Activated CD4-positive, alpha-beta T cell treated with anti-CD3 and anti-CD28 coated beads for 36 hours (primary cell): ENCODE measurements at regions not wholly inside any gene's neighbourhood (a gene's known extent, or its start where the extent isn't known, plus 50 kb on each side); places are given as distances from the start of the nearest gene placed in this dataset.

Source experiments
- ATAC-seq: fragments of 200-7000 bp; cut with Tn5 transposase; one replicate; pipeline ENCODE4 v1.10.0; 2021; ENCODE audit warnings: mild to moderate bottlenecking, moderate library complexity
- CTCF ChIA-PET: fragments of 350-600 bp; sonication (Branson Sonifier 250); formaldehyde crosslinking; loops from one replicate; lab custom pipeline; 2021; ENCODE audit warnings: antibody characterized with exemption; lab: Charles Lee
- POLR2A ChIA-PET: fragments of 350-600 bp; sonication (Branson Sonifier 250); formaldehyde crosslinking; loops from one replicate; lab custom pipeline; 2021; ENCODE audit warnings: antibody characterized with exemption, inconsistent platforms; lab: Charles Lee
- DNase-seq: peaks from one replicate; pipeline ENCODE4 v3.0.0-alpha.2; 2020
- H3K27ac Mint-ChIP-seq: one replicate; pipeline ENCODE4 v1.8.0; 2021; ENCODE audit warnings: mixed read lengths
- H3K27me3 Mint-ChIP-seq: one replicate; pipeline ENCODE4 v1.8.0; 2021; ENCODE audit warnings: mixed read lengths
- H3K36me3 Mint-ChIP-seq: one replicate; pipeline ENCODE4 v1.8.0; 2021; ENCODE audit warnings: low read depth, mixed read lengths
- H3K4me1 Mint-ChIP-seq: one replicate; pipeline ENCODE4 v1.8.0; 2021; ENCODE audit warnings: mixed read lengths
- H3K4me3 Mint-ChIP-seq: one replicate; pipeline ENCODE4 v1.8.0; 2021; ENCODE audit warnings: mild to moderate bottlenecking, moderate library complexity, mixed read lengths
- H3K9me3 Mint-ChIP-seq: one replicate; pipeline ENCODE4 v1.8.0; 2021; ENCODE audit warnings: low read depth, mixed read lengths
- intact Hi-C, 2 experiments: fragments of 100-400 bp; cut with DNase I in 1 of 2; cut with micrococcal nuclease in 1 of 2; formaldehyde crosslinking; loops; one replicate each; pipeline versions ENCODE4 v1.14.2 to v1.15.1; 2022 to 2024; cut with DNase I, micrococcal nuclease

DNA sequence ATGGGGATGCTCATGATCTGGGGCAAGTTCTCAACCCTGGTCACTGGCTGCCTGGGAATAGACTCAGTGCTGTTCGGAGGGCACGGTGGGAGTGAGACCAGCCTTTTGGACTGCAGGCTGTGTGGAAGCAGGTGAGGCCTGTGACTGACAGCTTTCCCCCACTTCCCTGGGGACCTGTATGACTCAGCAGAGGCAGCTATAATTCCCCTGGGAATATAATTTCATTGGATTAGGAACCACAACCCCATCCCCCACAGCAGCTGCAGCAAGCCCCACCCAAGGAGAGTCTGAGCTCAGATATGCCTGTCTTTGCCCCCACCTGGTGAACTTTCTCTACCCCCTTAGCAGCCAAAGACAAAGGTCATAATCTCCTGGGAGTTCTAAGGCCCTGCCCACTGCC is 408.6 kb downstream of the PPP3CA start:
- intact Hi-C loops = no loop called here
- ATAC-seq = no peak

DNA sequence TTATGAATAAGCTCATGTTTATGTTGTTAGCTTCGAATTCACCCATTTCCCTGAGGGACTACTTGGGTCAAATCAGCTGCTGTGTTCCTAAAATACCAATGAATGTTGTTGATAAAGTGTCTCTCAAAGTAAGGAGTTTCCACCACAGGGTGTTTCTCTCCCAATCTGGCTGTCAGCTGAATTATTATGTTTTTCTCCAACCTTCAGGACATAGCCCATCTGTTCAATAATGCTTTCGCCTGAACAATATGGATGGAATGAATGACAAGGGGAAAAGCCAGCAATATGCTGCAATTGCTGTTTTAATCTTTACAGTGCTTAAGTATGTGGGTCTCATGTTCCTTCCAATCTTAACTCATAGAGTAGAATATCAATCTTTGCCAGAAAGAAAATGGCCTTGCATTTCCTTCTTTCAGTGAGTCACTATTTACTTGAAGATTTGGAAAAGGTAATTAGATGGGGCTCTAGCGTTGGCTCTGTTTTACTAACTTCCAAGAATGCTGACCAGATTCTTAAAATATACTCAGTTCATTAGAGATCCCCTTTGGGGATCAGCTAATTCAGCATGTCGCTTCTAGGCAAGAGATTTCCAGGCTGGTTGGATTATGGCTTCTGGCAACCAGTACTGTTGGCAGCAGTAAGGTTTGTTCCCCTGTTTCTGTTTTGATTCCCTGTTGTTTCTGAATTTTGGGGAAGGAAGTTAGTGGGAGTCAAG is 410.5 kb downstream of the PPP3CA start:
- DNase-seq = no peak
- H3K4me3 Mint-ChIP-seq = no peak overlapping the region
- intact Hi-C loops = no loop called here
- H3K4me1 Mint-ChIP-seq = peaks cover 10% of the 10 kb centered on the region
- POLR2A ChIA-PET = interaction anchor here (0.6 kb wide), 1 partner anchor 809 kb away, joined by 3 read pairs; no protein-coding TSS in a partner anchor
- peaks cover 2% of the 10 kb centered on the region for H3K27me3 Mint-ChIP-seq
- no peaks in the 10 kb centered on the region for H3K36me3 Mint-ChIP-seq
- no peak for ATAC-seq
- CTCF ChIA-PET = no interaction called here
- H3K9me3 Mint-ChIP-seq = no peaks in the 10 kb centered on the region
- no peak overlapping the region for H3K27ac Mint-ChIP-seq

More for the DNA sequence above, 408.6 kb downstream of the PPP3CA start:
- H3K4me3 Mint-ChIP-seq = no peak overlapping the region
- H3K9me3 Mint-ChIP-seq = no peaks in the 10 kb centered on the region
- no peaks in the 10 kb centered on the region for H3K4me1 Mint-ChIP-seq
- ChIA-PET POLR2A (no interaction called here), CTCF (interaction anchor here (0.5 kb wide), 1 partner anchor 41 kb away, joined by 3 read pairs; no protein-coding TSS in a partner anchor)
- no peak for DNase-seq
- H3K36me3 Mint-ChIP-seq = no peaks in the 10 kb centered on the region
- no peak overlapping the region for H3K27ac Mint-ChIP-seq
- H3K27me3 Mint-ChIP-seq = peaks cover 2% of the 10 kb centered on the region

DNA sequence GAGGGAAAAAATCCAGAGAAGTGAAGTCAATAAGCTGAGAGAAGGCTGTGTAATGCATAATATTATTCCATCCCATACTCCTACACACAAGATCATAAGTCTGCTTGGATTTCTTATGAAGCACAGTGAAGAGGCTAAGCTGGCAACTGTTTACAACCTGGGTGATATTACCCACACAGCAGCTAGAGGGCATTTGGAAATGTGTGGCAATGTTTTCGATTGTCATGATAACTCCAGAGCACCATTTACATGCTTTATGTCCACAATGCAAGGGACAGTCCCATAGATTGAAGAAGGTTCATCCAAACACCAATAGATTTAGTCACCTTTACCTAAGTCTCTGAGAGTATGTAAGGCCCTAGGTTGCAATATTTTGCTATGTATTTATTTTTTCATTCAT is 412.2 kb downstream of the PPP3CA start:
- POLR2A ChIA-PET = no interaction called here
- peaks cover 10% of the 10 kb centered on the region for H3K4me1 Mint-ChIP-seq
- DNase-seq = no peak
- ATAC-seq = peak; percentile 47
- no peaks in the 10 kb centered on the region for H3K36me3 Mint-ChIP-seq
- no peak overlapping the region for H3K4me3 Mint-ChIP-seq
- H3K27me3 Mint-ChIP-seq = peaks cover 2% of the 10 kb centered on the region
- H3K9me3 Mint-ChIP-seq = no peaks in the 10 kb centered on the region
- intact Hi-C loops = no loop called here
- CTCF ChIA-PET = interaction anchor here (0.6 kb wide), 1 partner anchor 1247 kb away, joined by 3 read pairs; no protein-coding TSS in a partner anchor
- no peak overlapping the region for H3K27ac Mint-ChIP-seq

- ATAC-seq = no peak
- no peak overlapping the region for H3K4me3 Mint-ChIP-seq
- peaks cover 10% of the 10 kb centered on the region for H3K4me1 Mint-ChIP-seq
- H3K27me3 Mint-ChIP-seq = peaks cover 2% of the 10 kb centered on the region
- no peaks in the 10 kb centered on the region for H3K9me3 Mint-ChIP-seq
- DNase-seq = no peak
- no peaks in the 10 kb centered on the region for H3K36me3 Mint-ChIP-seq
- H3K27ac Mint-ChIP-seq = no peak overlapping the region
- intact Hi-C loops = no loop called here
- CTCF ChIA-PET = interaction anchor here (1.3 kb wide), 1 partner anchor 43 kb away, joined by 4 read pairs; no protein-coding TSS in a partner anchor
- POLR2A ChIA-PET = no interaction called here
Measured at GRCh38 chr4:100933628-100934027, 413.7 kb downstream of the PPP3CA start.

- CTCF ChIA-PET = interaction anchor here (0.7 kb wide), 1 partner anchor 438 kb away, joined by 3 read pairs; no protein-coding TSS in a partner anchor
- ATAC-seq (no peak), DNase-seq (no peak)
- H3K9me3 Mint-ChIP-seq = no peaks in the 10 kb centered on the region
- no peaks in the 10 kb centered on the region for H3K36me3 Mint-ChIP-seq
- H3K27ac Mint-ChIP-seq = no peak overlapping the region
- POLR2A ChIA-PET = no interaction called here
- H3K27me3 Mint-ChIP-seq = peaks cover 2% of the 10 kb centered on the region
- H3K4me3 Mint-ChIP-seq = no peak overlapping the region
- peaks cover 10% of the 10 kb centered on the region for H3K4me1 Mint-ChIP-seq
- intact Hi-C loops = no loop called here
Measured at GRCh38 chr4:100929758-100930157, 411.9 kb upstream of the EMCN start.

GRCh38 chr4:100929135-100929534 is 411.3 kb upstream of the EMCN start:
- H3K4me3 Mint-ChIP-seq = no peak overlapping the region
- peaks cover 10% of the 10 kb centered on the region for H3K4me1 Mint-ChIP-seq
- ChIA-PET POLR2A (no interaction called here), CTCF (interaction anchor here (0.6 to 0.7 kb wide), 2 partner anchors 103 to 630 kb away, joined by 3 read pairs; no protein-coding TSS in a partner anchor)
- H3K27me3 Mint-ChIP-seq = peaks cover 2% of the 10 kb centered on the region
- H3K27ac Mint-ChIP-seq = no peak overlapping the region
- H3K9me3 Mint-ChIP-seq = no peaks in the 10 kb centered on the region
- DNase-seq = no peak
- H3K36me3 Mint-ChIP-seq = no peaks in the 10 kb centered on the region
- intact Hi-C loops = no loop called here
- ATAC-seq = no peak

- intact Hi-C loops = no loop called here
- H3K36me3 Mint-ChIP-seq = no peaks in the 10 kb centered on the region
- H3K9me3 Mint-ChIP-seq = no peaks in the 10 kb centered on the region
- DNase-seq (no peak), ATAC-seq (no peak)
- H3K27ac Mint-ChIP-seq = no peak overlapping the region
- POLR2A ChIA-PET = no interaction called here
- no peak overlapping the region for H3K4me3 Mint-ChIP-seq
- H3K27me3 Mint-ChIP-seq = peaks cover 2% of the 10 kb centered on the region
- CTCF ChIA-PET = interaction anchor here (0.5 kb wide), 1 partner anchor 849 kb away, joined by 3 read pairs; no protein-coding TSS in a partner anchor
- no peaks in the 10 kb centered on the region for H3K4me1 Mint-ChIP-seq
Measured at GRCh38 chr4:100926039-100926717, 408.4 kb upstream of the EMCN start.

GRCh38 chr4:100913685-100914084 is 395.9 kb upstream of the EMCN start:
- ChIA-PET CTCF (interaction anchor here (0.6 kb wide), 1 partner anchor 19 kb away, joined by 3 read pairs; no protein-coding TSS in a partner anchor), POLR2A (no interaction called here)
- Mint-ChIP-seq H3K9me3 (no peaks in the 10 kb centered on the region), H3K4me3 (no peak overlapping the region), H3K27ac (no peak overlapping the region), H3K27me3 (peaks cover 11% of the 10 kb centered on the region), H3K4me1 (no peaks in the 10 kb centered on the region), H3K36me3 (no peaks in the 10 kb centered on the region)
- intact Hi-C loops = no loop called here
- DNase-seq = no peak
- no peak for ATAC-seq

GRCh38 chr4:100908540-100908939 is 390.7 kb upstream of the EMCN start:
- no peaks in the 10 kb centered on the region for H3K36me3 Mint-ChIP-seq
- no peaks in the 10 kb centered on the region for H3K9me3 Mint-ChIP-seq
- CTCF ChIA-PET = no interaction called here
- no peak overlapping the region for H3K4me3 Mint-ChIP-seq
- peaks cover 2% of the 10 kb centered on the region for H3K27me3 Mint-ChIP-seq
- POLR2A ChIA-PET = interaction anchor here (0.7 kb wide), 1 partner anchor 44 kb away, joined by 3 read pairs; no protein-coding TSS in a partner anchor
- DNase-seq (no peak), ATAC-seq (no peak)
- intact Hi-C loops = no loop called here
- H3K27ac Mint-ChIP-seq = no peak overlapping the region
- no peaks in the 10 kb centered on the region for H3K4me1 Mint-ChIP-seq

GRCh38 chr4:100907465-100908454 is 389.9 kb upstream of the EMCN start:
- ATAC-seq = no peak
- H3K4me1 Mint-ChIP-seq = no peaks in the 10 kb centered on the region
- ChIA-PET CTCF (no interaction called here), POLR2A (interaction anchor here (0.7 kb wide), 1 partner anchor 45 kb away, joined by 3 read pairs; no protein-coding TSS in a partner anchor)
- H3K27ac Mint-ChIP-seq = no peak overlapping the region
- no peak overlapping the region for H3K4me3 Mint-ChIP-seq
- H3K36me3 Mint-ChIP-seq = no peaks in the 10 kb centered on the region
- intact Hi-C loops = no loop called here
- peaks cover 5% of the 10 kb centered on the region for H3K27me3 Mint-ChIP-seq
- H3K9me3 Mint-ChIP-seq = no peaks in the 10 kb centered on the region
- DNase-seq = no peak

DNA sequence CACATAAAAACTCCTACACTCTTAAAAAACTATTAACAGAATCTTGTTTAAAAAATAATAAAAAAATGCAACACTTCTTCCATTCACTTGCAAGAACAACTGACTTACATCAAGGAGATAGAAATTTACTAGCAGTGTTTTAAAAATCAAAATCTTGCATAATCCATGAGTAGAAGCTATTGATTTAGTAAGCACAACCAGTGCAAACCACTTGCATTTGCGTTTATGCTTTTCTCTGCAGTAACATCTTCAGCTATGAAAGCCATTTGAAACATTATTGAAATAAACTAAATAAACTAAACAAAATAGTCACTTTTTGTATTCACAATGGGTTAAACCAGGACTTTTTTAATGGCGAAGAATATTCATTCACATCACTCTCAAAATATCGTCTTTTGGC is 389.2 kb upstream of the EMCN start:
- no peak for ATAC-seq
- Mint-ChIP-seq H3K27me3 (peaks cover 5% of the 10 kb centered on the region), H3K4me1 (no peaks in the 10 kb centered on the region), H3K4me3 (no peak overlapping the region), H3K27ac (no peak overlapping the region), H3K36me3 (no peaks in the 10 kb centered on the region), H3K9me3 (no peaks in the 10 kb centered on the region)
- intact Hi-C loops = no loop called here
- DNase-seq = no peak
- CTCF ChIA-PET = no interaction called here
- POLR2A ChIA-PET = no interaction called here
